MM.1S (cell line): ENCODE measurements at regions not wholly inside any gene's neighbourhood (a gene's known extent, or its start where the extent isn't known, plus 50 kb on each side); places are given as distances from the start of the nearest gene placed in this dataset.
"Not testable (repeated sequence)": the region's sequence is repeated elsewhere in the genome, so short reads cannot be mapped to it uniquely, and the experiment has no call there.

Experiments
- DNase-seq: peaks from one replicate; pipeline ENCODE4 v3.0.0-alpha.2; 2015
- H2AFZ ChIP-seq: fragments of 300-600 bp; sonication (generic); 2 replicates; pipeline ENCODE4 v1.6.0; 2016; ENCODE audit warnings: antibody characterized with exemption, low read length
- H3F3A ChIP-seq: fragments of 300-600 bp; sonication (generic); 2 replicates; pipeline ENCODE4 v1.6.1; 2016; ENCODE audit warnings: mild to moderate bottlenecking, antibody characterized with exemption, low read length, moderate library complexity, mixed read lengths; ENCODE audit not compliant: insufficient read depth
- H3K27ac ChIP-seq: fragments of 300-600 bp; sonication (generic); 2 replicates; pipeline ENCODE4 v1.5.1; 2016; ENCODE audit warnings: mild to moderate bottlenecking, low read length
- H3K27me3 ChIP-seq: fragments of 300-600 bp; sonication (generic); replicated peaks from 2 replicates; pipeline ENCODE4 v1.6.0; 2016; ENCODE audit warnings: low read length; ENCODE audit not compliant: insufficient read depth
- H3K36me3 ChIP-seq: fragments of 300-600 bp; sonication (generic); replicated peaks from 2 replicates; pipeline ENCODE4 v1.6.1; 2016; ENCODE audit warnings: mild to moderate bottlenecking, low read length, mixed read lengths; ENCODE audit not compliant: insufficient read depth
- H3K4me1 ChIP-seq: fragments of 300-600 bp; sonication (generic); 2 replicates; pipeline ENCODE4 v1.6.1; 2016; ENCODE audit warnings: low read length, mixed read lengths
- H3K4me2 ChIP-seq: fragments of 300-600 bp; sonication (generic); 2 replicates; pipeline ENCODE4 v1.6.0; 2016; ENCODE audit warnings: low read depth, low read length
- H3K4me3 ChIP-seq: fragments of 300-600 bp; sonication (generic); 2 replicates; pipeline ENCODE4 v1.5.1; 2016; ENCODE audit warnings: low read length, mixed read lengths
- H3K79me2 ChIP-seq: fragments of 300-600 bp; sonication (generic); 2 replicates; pipeline ENCODE4 v1.6.1; 2016; ENCODE audit warnings: mixed run types, low read length, mixed read lengths
- H3K9ac ChIP-seq: fragments of 300-600 bp; sonication (generic); 2 replicates; pipeline ENCODE4 v1.6.1; 2016; ENCODE audit warnings: low read length, mixed read lengths
- H3K9me2 ChIP-seq: fragments of 300-600 bp; sonication (generic); replicated peaks from 2 replicates; pipeline ENCODE4 v1.6.1; 2016; ENCODE audit warnings: mild to moderate bottlenecking, low read length, mixed read lengths; ENCODE audit not compliant: insufficient read depth
- H3K9me3 ChIP-seq: fragments of 300-600 bp; sonication (generic); replicated peaks from 2 replicates; pipeline ENCODE4 v1.6.1; 2016; ENCODE audit warnings: mild to moderate bottlenecking, low read length, mixed read lengths; ENCODE audit not compliant: insufficient read depth
- H4K20me1 ChIP-seq: fragments of 300-600 bp; sonication (generic); 2 replicates; pipeline ENCODE4 v1.6.1; 2016; ENCODE audit warnings: mild to moderate bottlenecking, low read length, moderate library complexity, mixed read lengths; ENCODE audit not compliant: insufficient read depth
- EZH2 ChIP-seq: fragments of 300-600 bp; sonication (generic); optimal IDR thresholded peaks from 2 replicates; pipeline ENCODE3; 2017; ENCODE audit warnings: low read depth, mild to moderate bottlenecking, antibody characterized with exemption, low read length, mixed read lengths
- EZH2phosphoT487 ChIP-seq: fragments of 300-600 bp; sonication (generic); IDR thresholded peaks from 2 replicates; pipeline ENCODE4 v1.6.1; 2018; ENCODE audit warnings: antibody characterized with exemption, low read length
- TF ChIP-seq, protein P1 (sequence below): fragments of 300-600 bp; sonication (generic); IDR thresholded peaks from 2 replicates; pipeline ENCODE4 v1.5.1; 2016; ENCODE audit warnings: antibody characterized with exemption, low read length, mixed read lengths

DNA sequence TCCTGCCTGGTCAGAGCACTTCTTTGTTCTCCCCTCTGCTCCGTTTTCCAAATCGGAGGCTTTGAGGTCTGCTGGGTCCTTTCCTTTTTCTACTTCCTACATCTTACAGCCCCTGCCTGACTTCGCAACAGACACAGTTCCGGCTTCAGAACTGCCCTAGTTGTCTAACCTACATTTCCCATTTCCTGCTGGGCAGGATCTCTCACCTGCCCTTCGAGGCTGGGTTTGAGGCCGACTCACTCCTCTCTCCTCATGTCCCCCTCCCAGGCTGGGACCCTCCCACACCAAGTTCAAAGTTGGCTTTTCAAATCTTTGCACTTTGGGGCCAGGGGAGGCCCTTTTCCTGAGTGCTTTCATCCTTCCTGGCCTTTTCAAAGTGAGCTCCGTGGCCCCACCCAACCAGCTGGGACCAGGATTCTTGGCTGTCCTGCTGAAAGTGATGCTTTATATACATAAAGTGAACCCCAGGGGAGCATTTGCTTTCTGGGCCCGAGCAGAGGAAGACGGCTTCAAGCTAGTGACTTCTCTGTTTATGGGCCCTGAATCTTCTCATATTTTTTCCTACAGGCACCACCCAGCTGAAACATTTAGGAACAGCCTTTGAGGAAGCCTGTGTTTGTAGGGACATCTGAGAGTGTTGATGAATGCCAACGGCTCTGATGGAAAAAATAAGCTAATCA, 281.0 kb upstream of the CRY1 start:
- TF ChIP-seq EZH2phosphoT487: no peak
- no peaks in the 10 kb centered on the region for H3F3A ChIP-seq
- DNase-seq: no peak
- no peak overlapping the region for H2AFZ ChIP-seq
- no peaks in the 10 kb centered on the region for H3K9me3 ChIP-seq
- no peaks in the 10 kb centered on the region for H3K4me1 ChIP-seq
- no peak overlapping the region for H3K27ac ChIP-seq
- no peak overlapping the region for H3K4me2 ChIP-seq
- no peak overlapping the region for H3K4me3 ChIP-seq
- H3K9me2 ChIP-seq: no peaks in the 10 kb centered on the region
- no peak overlapping the region for H3K9ac ChIP-seq
- no peaks in the 10 kb centered on the region for H3K36me3 ChIP-seq
- H4K20me1 ChIP-seq: no peaks in the 10 kb centered on the region
- H3K27me3 ChIP-seq: no peaks in the 10 kb centered on the region
- no peaks in the 10 kb centered on the region for H3K79me2 ChIP-seq

DNA sequence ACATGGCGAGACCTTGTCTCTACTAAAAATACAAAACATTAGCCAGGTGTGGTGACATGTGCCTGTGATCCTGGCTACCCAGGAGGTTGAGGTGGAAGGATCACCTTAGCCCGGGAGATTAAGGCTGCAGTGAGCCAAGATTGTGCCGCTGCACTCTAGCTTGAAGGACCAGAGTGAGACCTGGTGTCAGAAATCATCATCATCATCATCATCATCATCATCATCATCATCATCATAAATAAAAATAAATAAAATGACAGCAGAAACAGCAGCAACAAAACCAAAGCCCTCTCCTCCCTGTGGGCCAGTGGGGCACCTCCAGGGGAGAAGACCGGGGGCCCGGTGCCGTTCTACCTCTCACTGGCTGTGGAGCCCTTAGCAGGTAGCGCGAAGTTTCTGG, 281.9 kb upstream of the CRY1 start:
- TF ChIP-seq EZH2 (no peak), EZH2phosphoT487 (no peak)
- TF ChIP-seq, protein P1, sequence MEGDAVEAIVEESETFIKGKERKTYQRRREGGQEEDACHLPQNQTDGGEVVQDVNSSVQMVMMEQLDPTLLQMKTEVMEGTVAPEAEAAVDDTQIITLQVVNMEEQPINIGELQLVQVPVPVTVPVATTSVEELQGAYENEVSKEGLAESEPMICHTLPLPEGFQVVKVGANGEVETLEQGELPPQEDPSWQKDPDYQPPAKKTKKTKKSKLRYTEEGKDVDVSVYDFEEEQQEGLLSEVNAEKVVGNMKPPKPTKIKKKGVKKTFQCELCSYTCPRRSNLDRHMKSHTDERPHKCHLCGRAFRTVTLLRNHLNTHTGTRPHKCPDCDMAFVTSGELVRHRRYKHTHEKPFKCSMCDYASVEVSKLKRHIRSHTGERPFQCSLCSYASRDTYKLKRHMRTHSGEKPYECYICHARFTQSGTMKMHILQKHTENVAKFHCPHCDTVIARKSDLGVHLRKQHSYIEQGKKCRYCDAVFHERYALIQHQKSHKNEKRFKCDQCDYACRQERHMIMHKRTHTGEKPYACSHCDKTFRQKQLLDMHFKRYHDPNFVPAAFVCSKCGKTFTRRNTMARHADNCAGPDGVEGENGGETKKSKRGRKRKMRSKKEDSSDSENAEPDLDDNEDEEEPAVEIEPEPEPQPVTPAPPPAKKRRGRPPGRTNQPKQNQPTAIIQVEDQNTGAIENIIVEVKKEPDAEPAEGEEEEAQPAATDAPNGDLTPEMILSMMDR: no peak
- Histone ChIP-seq H3K27ac (no peak overlapping the region), H3K4me2 (no peak overlapping the region), H3K9me2 (no peaks in the 10 kb centered on the region), H3K79me2 (no peaks in the 10 kb centered on the region), H3K9ac (no peak overlapping the region), H4K20me1 (no peaks in the 10 kb centered on the region), H3K4me3 (no peak overlapping the region), H3K36me3 (no peaks in the 10 kb centered on the region), H3K4me1 (no peaks in the 10 kb centered on the region), H3F3A (no peaks in the 10 kb centered on the region), H3K27me3 (no peaks in the 10 kb centered on the region), H2AFZ (no peak overlapping the region), H3K9me3 (no peaks in the 10 kb centered on the region)
- DNase-seq: no peak

DNA sequence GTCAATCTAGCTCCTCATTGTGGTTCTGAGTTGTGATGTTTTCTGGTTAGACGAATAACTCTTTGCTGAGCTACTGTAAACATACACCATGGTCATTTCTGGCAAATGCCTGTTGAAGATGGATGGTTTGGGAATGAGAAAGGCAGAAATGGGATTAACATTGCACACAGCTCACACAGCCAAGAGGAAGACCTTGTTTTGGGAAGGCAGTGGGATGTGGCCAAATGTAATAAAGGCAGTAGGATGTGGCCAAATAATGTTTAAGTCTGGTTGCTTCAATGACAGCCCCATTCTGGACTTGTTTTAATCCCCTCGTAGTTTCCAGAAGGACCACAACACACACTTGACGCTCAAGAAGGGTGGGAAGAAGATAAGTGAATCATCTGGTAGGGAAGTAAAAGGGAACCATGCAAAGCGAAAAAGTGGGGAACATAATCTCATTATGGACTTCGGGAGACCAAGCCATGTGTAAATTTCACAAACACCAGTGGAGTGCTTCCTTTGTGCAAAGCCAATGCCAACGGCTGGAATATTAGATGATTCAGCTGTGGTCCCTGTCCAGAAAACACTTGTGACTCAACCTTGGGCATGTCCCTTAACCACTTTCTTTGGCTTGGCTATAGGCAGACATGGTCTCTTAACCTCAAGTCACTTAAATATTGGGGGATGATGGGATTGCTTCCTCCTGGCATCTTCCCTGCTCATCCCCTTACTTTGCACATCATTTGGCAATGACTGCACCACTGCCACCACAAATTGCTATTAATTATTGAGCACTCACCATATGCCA, 284.4 kb upstream of the CRY1 start:
- Histone ChIP-seq H3K79me2 (no peaks in the 10 kb centered on the region), H3K4me3 (no peak overlapping the region), H3F3A (no peaks in the 10 kb centered on the region), H3K4me1 (no peaks in the 10 kb centered on the region), H3K27ac (no peak overlapping the region), H3K27me3 (no peaks in the 10 kb centered on the region), H3K9me2 (no peaks in the 10 kb centered on the region), H2AFZ (no peak overlapping the region), H3K36me3 (no peaks in the 10 kb centered on the region), H3K9ac (no peak overlapping the region), H3K9me3 (no peaks in the 10 kb centered on the region), H4K20me1 (no peaks in the 10 kb centered on the region), H3K4me2 (no peak overlapping the region)
- DNase-seq: no peak
- no peak for TF ChIP-seq EZH2

DNA sequence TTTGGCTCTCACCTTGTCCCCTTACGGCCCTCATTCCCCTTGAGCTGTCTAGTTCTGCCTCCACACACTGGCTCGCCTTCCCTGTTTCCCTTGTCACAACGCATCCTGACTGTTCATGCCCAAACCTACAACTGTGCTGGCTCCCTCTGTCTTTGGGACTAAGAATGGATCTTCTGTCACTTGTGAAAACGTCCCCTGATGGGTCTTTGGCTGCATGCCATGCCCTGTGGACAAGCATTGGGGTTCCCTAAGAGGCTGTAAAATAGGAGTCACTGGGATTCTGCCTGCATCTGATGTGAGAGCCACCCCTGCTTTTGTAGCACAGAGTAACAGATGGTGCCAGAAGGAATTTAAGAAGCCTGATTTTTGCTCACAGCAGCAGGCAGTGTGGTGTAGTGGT, 285.3 kb upstream of the CRY1 start:
- Histone ChIP-seq H3K4me1 (no peaks in the 10 kb centered on the region), H3K9ac (no peak overlapping the region), H3K79me2 (no peaks in the 10 kb centered on the region), H3K9me3 (no peaks in the 10 kb centered on the region), H3K4me2 (no peak overlapping the region), H3F3A (no peaks in the 10 kb centered on the region), H3K36me3 (no peaks in the 10 kb centered on the region), H3K4me3 (no peak overlapping the region), H2AFZ (no peak overlapping the region), H3K9me2 (no peaks in the 10 kb centered on the region), H4K20me1 (no peaks in the 10 kb centered on the region), H3K27me3 (no peaks in the 10 kb centered on the region), H3K27ac (no peak overlapping the region)
- no peak for DNase-seq
- no peak for TF ChIP-seq EZH2phosphoT487
- TF ChIP-seq, protein P1: no peak
- TF ChIP-seq EZH2: no peak

DNA sequence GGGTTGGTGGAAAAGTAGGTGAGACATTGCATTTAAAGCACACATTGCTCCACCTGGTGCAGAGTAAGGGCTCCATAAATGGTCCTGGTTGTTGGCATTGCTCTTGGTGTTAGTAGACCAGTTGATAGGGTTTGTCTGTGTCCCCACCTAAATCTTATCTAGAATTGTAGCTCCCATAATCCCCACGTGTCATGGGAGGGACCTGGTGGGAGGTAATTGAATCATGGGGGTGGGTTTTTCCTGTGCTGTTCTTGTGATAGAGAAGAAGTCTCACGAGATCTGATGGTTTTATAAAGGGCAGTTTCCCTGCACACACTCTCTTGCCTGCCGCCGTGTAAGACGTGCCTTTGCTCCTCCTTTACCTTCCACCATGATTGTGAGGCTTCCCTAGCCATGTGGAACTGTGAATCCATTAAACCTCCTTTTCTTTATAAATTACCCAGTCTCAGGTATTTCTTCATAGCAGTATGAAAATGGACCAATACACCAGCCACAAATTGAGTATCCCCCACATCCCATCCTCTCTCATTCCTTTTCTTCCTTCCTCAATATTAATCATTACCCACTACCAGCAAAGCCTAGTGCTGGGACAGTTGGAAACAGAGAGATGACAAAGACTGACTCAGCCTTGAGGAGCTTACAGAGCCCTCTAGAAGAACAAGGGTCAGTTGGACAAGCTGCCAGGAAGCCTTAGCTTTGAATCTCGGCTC, 285.9 kb upstream of the CRY1 start:
- H3F3A ChIP-seq, H3K36me3 ChIP-seq, H3K27ac ChIP-seq, H3K9me3 ChIP-seq, H3K9ac ChIP-seq, H3K27me3 ChIP-seq, H3K4me3 ChIP-seq, H3K9me2 ChIP-seq, H4K20me1 ChIP-seq, H3K4me2 ChIP-seq, H3K4me1 ChIP-seq, H3K79me2 ChIP-seq, DNase-seq, H2AFZ ChIP-seq: not testable (repeated sequence)
